NOMO-1 (cell line): ENCODE measurements at regions not wholly inside any gene's neighbourhood (a gene's known extent, or its start where the extent isn't known, plus 50 kb on each side); places are given as distances from the start of the nearest gene placed in this dataset.
A peak's percentile ranks its signal among the peaks of the same experiment; 100 is the strongest.

Source experiments
- DNase-seq, 2 experiments: peaks; one replicate each; lab custom pipeline; 2025; ENCODE audit not compliant: unreplicated experiment in 2 of 2; lab: John Stamatoyannopoulos, UW

DNA sequence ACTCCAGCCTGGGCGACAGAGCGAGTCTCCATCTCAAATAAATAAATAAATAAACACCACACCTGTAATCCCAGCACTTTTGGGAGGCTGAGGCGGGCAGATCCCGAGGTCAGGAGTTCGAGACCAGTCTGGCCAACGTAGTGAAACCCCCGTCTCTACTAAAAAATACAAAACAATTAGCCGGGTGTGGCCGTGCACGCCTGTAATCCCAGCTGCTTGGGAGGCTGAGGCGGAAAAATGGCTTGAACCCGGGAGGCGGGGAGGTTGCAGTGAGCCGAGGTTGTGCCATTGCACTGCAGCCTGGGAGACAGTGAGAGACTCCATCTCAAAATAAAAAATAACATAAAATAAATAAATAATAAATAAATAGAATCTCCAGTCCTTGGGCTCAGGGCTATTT lies 185.8 kb downstream of the SHOX start:
- DNase-seq = no peak

DNA sequence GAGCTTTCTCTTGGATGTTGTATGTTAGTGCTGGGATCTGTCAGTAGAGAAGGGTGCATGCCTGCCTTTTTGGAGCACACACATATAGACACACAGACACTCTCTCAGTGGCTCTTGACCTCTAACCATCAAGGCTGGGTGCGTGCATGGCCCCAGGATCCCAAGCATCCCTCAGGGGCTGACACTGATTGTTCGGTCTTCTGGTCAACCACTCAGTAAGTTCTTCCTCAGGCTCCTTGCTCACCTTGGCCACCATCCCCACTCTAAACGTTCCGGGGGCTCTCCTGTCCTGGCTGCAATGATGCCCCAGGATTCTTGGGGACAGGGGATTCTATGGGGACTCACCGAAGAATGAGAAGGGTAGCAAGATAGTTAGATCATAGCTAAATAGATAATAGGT lies 179.6 kb downstream of the SHOX start:
- no peak for DNase-seq

DNA sequence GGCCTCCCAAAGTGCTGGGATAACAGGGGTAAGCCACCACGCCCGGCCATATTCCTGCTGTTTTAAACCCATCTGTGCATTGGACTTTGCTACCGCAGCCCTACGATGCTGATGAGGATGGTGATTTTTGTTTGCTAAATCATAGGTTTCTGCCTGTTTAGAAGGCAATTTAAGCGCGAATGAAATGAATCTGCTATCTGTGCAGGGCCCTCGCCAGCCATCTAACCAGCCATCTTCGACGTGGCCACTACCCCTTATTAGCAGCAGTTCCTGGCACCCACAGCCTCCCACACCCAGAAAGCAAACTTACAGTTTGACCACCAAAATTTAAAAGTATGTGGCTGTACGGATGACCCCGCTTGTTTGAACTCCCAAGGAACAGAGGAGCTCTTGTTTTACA lies 178.5 kb downstream of the SHOX start:
- no peak for DNase-seq

DNA sequence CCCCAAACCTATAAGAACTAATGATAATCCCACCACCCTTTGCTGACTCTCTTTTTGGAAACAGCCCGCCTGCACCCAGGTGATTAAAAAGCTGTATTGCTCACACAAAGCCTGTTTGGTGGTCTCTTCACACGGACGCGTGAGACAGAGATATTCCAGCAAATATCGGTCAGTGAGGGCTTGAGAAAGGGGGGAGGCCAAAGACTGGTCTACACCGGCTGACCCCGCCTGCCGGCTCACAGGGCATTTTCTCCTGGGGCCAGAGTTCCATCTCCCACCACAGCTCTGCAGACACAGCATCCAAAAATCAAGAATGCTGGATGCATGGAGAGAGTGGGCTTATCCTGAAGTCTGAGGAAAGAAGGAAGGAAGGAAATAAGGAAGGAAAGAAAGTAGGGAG lies 176.0 kb downstream of the SHOX start:
- no peak for DNase-seq

DNA sequence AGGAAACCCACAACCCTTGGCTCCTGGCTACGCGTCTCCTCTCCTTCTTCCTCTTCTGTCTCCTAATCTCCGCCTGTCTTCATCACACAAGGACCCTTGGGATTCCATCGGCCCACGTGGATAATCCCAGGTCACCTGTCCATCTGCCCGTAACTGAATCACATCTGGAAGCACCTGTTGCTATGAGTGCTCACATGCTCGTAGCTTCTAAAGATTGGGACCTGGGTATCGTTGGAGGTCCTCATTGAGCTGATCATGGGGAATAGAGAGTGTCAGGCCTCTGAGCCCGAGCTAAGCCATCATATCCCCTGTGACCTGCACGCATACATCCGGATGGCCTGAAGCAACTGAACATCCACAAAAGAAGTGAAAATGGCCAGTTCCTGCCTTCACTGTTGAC lies 175.4 kb downstream of the SHOX start:
- no peak for DNase-seq

DNA sequence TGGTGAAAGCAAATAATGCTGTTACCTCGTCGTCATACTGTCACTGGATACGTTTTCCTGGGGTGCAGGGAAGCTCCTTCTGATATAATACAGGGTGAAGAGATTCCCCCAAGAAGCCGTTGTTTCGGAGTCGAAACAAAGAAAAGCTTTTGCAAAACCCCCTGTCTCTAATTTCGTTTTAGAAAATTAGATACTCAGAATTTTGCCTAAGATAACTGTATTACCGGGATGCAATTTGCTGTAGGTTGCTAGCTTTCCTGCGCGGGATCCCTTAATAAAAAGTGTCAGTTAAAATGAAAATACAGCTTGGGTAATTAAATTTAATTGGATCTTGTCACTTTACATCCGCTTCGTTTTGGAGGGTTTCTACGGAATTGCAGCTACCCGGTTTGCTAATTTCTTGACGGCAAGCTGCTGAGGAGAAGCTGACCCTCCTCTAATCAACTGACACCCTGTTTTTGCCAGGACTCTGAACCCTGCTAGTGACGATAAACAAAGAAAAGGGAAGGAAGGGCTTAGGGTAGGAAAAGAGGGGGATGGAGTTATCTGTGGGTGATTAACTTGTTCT lies 174.6 kb downstream of the SHOX start:
- DNase-seq = peak; percentile 70 to 80

DNA sequence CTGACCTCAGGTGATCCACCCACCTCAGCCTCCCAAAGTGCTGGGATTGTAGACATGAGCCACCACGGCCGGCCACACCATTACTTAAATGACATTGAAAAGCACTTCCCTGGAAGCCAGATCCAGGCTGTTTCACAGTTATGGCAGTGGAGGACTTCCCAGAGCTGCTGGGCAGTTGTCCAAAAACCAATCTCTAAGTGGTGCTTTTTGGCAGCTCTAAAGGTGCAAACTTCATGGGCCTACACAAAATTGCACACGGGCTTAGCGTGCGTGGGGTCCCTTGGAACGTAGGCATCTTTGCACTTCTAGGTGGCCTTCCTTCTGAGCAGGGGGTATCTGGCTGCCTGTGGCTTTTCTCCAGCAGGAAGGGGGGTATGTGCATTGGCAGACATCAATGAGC lies 172.3 kb downstream of the SHOX start:
- DNase-seq = no peak

DNA sequence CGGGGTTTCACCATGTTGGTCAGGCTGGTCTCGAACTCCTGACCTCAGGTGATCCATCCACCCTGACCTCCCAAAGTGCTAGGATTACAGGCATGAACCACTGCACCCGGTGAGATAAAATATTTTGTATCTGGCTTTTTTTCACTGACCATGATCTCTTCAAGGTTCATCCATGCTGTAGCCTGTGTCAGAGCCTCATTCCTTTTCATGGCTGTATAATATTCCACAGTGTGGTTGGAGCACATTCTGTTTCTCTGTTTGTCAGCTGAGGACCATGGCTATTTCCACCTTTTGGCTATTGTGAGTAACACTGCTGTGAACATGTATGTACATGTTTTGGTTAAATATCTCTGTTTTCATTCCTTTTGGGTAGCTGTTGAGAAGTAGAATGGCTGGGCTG lies 169.2 kb downstream of the SHOX start:
- DNase-seq = no peak

DNA sequence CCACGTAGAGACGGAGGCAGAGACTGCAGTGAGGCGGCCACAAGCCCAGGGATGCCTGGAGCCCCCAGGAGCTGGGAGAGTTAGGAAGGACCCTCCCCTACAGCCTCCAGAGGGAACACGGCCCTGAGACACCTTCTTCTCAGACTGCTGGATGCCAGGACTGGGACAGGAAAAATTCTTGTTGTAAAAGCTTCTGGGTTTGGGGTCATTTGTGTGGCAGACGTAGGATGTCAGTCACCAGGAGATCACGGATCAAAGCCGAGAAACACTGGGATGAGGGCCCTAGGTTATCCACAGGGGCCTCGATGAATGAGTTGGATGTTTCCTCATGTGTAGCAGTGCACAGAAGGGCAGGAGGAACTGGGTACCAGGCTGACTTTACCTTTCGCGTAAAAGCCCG lies 163.7 kb downstream of the SHOX start:
- DNase-seq = no peak

DNA sequence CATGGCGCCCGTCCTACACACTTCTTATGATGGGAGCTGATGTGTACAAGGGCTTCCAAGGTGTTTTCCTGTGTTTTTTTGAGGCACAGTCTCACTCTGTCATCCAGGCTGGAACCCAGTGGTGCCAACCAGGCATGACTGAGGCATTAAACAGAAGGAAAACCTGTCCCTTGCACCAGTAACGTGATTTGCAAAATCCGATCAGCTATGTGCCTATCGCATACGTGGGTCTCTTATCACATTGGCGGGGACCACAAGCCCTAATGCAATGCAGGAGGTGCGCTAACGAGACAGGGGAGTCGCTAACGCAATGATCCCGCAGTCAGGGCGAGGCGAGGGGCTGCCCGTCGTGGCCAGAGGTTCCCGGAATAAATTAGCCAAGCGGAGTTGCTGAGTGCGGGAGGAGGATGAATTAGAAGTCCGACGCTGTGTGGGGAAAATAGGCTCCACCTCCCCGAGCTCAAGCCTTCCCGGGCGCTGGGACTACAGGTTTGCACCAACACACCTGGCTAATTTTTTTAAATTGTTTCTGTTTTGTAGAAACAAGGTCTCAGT lies 162.7 kb downstream of the SHOX start:
- DNase-seq = no peak

DNA sequence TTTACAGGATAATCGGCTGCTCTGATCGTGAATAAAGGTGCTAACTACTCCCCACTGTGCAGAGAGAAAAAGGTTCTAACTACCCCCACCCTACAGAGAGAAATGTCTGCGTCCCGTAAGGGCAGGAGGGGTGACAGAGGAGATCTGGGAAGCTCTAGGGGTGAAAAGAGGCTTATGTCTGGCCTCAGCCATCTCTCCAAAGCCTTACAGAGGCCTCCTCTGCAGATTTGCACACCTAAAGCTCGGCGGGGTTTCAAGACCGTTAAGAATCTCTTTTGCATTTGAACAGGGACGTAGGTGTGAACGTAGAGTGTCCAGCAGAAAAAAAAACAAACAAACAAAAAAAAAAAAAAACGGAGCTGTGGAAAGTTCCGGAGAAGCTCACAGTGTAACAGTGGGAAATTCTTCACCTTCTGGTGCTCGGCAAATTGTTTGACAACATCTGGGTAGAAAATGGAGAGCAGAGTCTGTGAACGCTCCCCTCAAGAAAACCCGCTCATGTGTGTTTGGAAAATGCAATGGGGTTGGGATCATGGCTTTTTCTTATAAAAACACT lies 161.0 kb downstream of the SHOX start:
- DNase-seq = no peak

DNA sequence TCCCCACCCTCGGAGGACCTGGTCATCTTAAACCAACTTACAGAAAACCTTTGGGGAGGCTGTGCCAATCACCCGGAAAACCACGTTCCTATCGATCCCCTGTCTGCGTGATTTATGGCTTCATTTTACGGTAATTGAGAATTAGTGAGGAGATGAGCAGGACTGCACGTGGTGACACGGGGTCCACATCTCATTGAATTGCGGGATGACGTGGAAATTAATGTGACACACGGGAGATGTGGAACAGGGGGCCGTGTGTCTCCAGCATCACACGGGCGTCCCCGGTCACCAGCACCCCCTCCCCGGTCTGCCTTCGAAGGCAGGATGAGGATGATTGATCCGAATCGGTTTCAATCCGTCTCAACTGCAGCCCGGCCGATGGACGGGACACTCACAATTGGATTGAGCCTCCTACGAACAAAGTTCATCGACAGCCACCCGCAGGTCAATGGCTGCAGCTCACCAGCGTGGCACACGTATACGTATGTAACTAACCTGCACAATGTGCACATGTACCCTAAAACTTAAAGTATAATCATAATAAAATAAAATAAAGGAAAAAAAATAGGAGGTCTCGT lies 160.3 kb downstream of the SHOX start:
- DNase-seq = no peak

DNA sequence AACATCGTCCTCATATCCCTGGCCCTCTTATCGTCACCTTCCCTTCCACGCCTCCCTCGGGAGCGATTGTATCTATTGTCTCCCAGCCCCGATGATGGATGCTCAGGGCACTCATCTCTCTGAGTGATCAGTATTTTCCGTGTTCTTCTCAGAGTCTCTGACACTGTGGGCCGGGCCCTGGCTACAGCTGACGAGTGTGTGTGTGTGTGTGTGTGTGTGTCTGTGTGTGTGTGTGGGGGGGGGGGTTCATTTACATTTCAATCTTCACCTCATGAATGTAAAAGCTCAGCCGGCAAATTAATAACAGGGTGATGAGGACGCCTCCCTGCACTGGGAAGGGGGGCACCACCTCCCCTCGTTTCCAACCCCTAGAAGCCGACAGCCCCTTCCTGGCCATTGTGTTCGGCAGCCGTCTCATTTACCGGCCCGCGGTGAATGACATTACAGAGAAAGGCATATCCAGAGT lies 159.5 kb downstream of the SHOX start:
- DNase-seq = no peak

DNA sequence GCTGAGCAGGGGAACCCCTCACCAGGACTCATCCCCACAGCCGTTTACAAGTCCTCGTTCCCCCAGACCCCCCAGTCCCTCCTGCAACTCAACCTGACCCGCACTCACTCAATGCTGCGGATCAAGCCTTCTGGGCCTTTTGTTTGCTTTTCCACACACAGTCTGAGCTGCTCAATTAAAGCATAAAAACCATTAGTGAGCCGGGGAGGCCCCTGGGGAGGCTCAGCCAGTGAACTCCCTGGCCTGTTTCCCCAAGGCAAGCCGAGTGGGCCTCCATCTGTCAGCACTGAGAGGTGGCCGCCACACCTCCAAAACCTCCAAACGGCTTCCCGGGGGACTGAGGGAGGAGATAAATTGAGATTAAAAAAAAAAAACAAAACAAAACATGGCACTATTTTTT lies 158.5 kb downstream of the SHOX start:
- DNase-seq = no peak

DNA sequence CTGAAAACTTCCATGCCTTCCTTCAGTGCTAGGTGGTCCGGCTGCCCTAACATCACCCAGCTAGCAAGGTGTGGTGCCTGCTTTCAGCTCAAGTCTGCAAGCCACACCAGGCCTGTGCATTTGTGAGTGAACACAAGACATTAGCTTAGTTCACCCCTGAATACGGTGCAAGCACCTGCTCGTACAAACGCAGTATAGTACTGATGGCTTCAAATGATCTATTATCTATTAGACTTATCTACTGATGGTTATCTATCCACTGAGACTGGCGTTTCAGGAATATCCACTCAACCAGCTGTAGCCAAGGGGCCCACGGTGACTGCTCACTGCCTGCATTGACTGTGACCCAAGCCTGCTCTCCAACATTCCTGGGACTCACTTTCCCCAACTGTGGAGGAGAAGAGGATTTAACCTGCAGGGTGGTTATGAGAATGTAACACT lies 155.9 kb downstream of the SHOX start:
- no peak for DNase-seq

DNA sequence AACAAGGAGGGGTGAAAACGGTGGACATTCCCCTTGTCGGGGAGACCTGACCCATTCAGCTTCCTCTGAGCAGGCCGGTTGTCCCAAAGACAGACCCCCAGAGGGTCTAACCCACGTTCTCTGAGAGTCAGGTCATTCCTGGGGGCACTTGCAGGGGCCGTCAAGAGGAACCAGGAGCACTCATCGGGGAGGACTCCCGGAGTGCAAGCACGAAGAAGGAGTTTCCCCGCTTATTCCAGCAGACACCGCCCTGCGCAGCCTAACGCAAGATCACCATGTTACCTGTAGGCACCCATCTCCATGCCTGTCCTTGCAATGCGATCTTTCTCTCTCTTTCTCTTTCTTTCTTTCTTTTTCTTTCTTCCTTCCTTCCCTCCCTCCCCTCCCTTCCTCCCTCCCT lies 154.2 kb downstream of the SHOX start:
- DNase-seq = no peak

DNA sequence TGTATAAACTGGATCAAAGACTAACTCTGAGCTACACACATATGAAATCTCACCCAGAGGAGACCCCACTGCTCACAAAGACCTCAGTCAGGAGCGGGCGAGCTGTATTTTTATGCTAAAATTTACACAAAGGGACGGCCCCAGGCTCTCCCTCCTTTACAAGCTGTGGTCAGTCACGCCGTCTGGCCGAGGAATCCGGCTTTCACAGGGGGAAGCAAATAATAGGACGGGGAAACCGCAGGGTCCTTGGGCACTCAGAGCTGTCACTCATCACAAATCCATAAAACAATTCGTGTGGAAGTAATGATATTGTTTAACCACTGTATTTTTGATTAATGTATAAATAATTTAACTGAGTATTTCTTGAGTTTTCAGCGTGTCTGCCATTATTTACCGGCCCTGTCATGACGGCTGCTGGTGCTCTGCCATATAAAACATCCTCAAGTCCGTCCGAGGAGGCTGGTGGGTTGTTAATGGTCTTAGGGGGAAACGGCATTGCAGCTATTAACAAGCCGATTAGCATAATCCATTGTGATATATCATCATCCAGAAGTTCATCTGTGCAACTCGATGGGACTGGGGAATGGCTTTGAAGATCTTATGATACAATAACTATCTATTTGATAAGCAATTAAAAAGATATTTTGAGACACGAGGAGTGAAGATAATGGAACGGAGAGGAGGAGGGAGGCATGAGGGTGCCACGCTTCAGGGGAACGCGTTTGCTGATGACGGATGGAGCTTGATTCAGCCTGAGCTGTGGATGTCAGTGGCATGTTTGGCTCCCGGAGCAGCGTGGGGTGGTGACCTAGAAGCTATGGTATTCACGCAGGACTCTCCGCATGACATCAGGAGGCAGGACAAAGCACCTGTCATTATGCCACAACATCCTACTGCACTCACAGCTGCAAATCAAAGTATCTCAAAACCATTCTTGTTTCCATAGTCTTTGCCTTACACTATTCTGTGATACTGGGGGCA lies 150.9 kb downstream of the SHOX start:
- DNase-seq = no peak

DNA sequence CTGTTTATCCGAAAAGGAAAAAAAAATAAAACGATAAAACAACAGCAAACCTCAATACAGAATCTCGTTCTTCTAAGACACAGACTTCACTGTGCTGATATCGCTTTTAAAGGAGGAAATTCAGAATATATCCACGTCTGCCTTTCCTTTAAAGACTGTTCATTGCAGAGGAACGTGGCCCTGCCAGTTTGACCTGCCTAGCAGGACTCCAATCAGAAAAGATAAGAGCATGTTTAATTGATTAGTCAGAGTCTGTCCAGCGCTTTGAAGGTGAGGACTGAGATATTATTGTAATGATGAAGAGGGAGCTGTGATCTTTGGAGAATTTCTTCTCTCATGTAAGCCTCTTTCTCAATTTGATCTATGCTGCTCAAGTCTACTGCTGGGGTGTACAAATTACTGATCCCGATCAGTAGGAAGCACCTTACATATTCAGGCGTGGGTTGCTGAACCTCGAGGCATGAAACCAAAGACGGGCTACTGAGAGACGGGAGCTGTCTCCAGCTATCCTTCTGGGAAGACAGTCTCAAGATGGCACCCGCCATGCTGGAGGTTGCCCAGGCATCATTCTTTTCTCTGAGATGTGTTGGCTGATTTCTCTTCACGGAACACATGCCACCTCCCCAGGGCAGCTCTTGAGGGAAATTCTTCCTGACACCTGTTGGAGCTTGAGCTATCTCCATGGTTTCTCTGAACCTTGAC lies 146.1 kb downstream of the SHOX start:
- DNase-seq = no peak

DNA sequence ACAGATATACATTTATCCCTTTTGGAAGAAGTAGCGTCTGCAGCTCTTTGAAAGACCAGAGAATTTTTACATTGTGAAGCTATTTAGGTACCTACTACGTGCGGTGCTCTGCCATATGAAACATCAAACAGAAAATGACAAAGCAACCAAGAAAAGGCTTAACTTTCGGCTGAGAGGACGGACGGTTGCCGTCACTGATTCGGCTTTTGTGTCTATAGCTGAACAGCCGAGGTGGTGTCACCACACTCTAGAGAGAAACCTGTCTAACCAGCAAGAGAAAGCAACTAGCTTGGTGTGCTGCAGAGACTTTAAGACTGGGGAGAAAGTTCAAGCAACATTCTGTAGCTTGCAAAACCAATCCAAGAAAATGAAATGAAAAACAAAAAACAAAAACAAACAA lies 145.5 kb downstream of the SHOX start:
- DNase-seq = no peak

DNA sequence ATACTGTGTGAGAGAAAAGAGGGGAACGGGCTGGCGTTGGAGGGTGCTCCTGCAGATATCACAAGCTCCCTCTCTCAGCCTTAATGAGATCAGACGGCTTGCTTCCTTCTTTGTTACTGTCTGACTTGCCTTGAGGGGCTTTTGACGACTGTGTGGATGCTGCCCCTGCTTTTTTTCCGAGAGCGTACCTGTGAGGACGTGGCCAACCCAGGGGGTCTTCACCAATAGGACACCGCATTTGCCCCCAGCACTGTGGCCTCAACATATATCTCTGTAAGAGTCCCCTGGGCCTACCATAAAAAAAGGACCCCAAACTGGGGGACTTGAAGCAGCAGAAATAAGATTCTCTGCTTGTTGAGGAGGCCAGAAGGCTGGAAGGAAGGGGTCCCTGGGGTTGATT lies 143.9 kb downstream of the SHOX start:
- DNase-seq = no peak
